ENCODE measurements at regions not wholly inside any gene's neighbourhood (a gene's known extent, or its start where the extent isn't known, plus 50 kb on each side); places are given as distances from the start of the nearest gene placed in this dataset.
"Not testable (repeated sequence)": the region's sequence is repeated elsewhere in the genome, so short reads cannot be mapped to it uniquely, and the experiment has no call there.

DNA sequence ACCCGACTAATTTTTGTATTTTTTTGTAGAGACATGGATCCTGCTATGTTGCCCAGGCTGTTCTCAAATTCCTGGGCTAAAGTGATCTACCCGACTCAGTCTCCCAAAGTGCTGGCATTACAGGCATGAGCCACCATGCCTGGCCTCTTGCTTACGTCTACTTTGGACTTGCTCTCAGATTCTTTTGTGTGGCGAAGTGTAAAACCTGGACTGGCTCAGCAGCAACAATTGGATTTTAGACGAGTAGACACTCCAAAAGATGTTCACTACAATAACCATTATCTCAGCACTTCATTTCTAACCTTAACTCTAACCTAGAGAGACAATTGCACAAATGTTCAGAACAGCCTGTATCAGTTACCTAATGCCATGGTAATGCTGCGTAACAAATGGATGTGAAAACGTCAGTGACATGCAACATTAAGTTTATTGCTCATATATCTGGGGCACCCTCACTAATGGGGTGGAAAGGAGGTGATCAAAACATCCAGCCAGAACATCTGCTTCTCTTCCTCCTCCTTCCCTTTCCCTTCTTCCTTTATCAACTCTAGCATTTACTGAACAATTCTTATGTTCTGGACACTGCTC, 124.9 kb upstream of the MRI1 start:
- no peaks in the 10 kb centered on the region for H3K9me3 ChIP-seq (ENCODE audit: low read length)
- no peaks in the 10 kb centered on the region for H3K4me1 ChIP-seq (ENCODE audit: insufficient read depth, low read length)
- no peak overlapping the region for H3K4me3 ChIP-seq (ENCODE audit: low read length)
- no peaks in the 10 kb centered on the region for H3K36me3 ChIP-seq (ENCODE audit: insufficient read depth, low read length)
- no peaks in the 10 kb centered on the region for H3K27me3 ChIP-seq (ENCODE audit: insufficient read depth, low read length)
- no peak overlapping the region for H2AFZ ChIP-seq (ENCODE audit: low read depth, low read length)

DNA sequence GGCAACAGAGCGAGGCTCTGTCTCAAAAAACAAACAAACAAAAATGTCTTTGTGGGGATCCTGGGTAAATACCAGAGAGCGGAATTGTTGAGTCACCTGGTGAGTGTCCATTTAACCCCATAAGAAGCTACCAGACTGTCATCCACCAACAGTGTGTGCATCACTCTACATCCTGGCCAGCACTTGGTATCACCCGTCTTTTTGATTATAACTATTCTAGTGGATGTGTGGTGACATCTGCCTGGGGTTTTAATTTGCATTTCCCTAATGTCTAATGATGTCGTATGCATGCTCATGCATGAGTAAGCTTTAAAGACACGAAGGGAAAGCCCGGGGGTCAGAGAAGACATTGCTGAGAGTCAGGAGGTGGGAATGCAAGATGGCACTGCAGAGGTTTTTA, 126.7 kb upstream of the MRI1 start:
- no peaks in the 10 kb centered on the region for H3K9me3 ChIP-seq (ENCODE audit: low read length)
- H2AFZ ChIP-seq (ENCODE audit: low read depth, low read length), result no peak overlapping the region
- no peaks in the 10 kb centered on the region for H3K36me3 ChIP-seq (ENCODE audit: insufficient read depth, low read length)
- no peak overlapping the region for H3K4me3 ChIP-seq (ENCODE audit: low read length)
- H3K4me1 ChIP-seq (ENCODE audit: insufficient read depth, low read length), result peaks cover 7% of the 10 kb centered on the region
- no peaks in the 10 kb centered on the region for H3K27me3 ChIP-seq (ENCODE audit: insufficient read depth, low read length)

DNA sequence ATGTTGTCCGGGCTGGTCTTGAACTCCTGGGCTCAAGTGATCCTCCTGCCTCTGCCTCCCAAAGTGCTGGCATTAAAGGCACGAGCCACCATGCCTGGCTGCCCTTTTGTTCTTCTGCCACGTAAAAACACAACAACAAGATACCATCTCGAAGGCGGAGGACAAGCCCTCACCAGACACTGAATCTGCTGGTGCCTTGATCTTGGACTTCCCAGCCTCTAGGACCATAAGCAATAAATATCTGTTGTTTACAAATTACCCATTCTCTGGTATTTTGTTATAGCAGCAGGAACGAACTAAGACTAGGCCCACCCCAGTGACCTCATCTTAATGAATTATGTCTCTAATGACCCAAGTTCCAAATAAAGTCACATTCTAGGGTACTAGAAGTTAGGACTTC, 128.4 kb upstream of the CACNA1A start:
- no peak overlapping the region for H3K4me3 ChIP-seq (ENCODE audit: low read length)
- H2AFZ ChIP-seq (ENCODE audit: low read depth, low read length), result no peak overlapping the region
- H3K4me1 ChIP-seq (ENCODE audit: insufficient read depth, low read length), result peaks cover 7% of the 10 kb centered on the region
- H3K36me3 ChIP-seq (ENCODE audit: insufficient read depth, low read length), result no peaks in the 10 kb centered on the region
- no peaks in the 10 kb centered on the region for H3K9me3 ChIP-seq (ENCODE audit: low read length)
- H3K27me3 ChIP-seq (ENCODE audit: insufficient read depth, low read length), result no peaks in the 10 kb centered on the region

DNA sequence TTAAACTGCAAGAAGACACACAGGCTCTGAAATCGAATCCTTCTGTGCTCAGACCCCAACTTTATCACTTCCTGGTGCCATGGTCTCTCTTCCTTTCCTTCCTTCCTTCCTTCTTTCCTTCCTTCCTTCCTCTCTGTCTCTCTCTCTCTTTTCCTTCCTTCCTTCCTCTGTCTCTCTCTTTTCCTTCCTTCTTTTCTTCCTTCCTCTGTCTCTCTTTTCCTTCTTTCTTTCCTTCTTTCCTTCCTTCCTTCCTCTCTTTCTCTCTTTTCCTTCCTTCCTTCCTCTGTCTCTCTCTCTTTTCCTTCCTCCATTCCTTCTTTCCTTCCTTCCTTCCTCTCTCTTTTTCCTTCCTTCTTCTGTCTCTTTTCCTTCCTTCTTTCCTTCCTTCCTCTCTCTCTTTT, 127.2 kb upstream of the CACNA1A start:
- Histone ChIP-seq H3K4me3 (ENCODE audit: low read length) (no peak overlapping the region), H2AFZ (ENCODE audit: low read depth, low read length) (no peak overlapping the region), H3K36me3 (ENCODE audit: insufficient read depth, low read length) (no peaks in the 10 kb centered on the region), H3K4me1 (ENCODE audit: insufficient read depth, low read length) (peaks cover 7% of the 10 kb centered on the region), H3K27me3 (ENCODE audit: insufficient read depth, low read length) (no peaks in the 10 kb centered on the region), H3K9me3 (ENCODE audit: low read length) (no peaks in the 10 kb centered on the region)

DNA sequence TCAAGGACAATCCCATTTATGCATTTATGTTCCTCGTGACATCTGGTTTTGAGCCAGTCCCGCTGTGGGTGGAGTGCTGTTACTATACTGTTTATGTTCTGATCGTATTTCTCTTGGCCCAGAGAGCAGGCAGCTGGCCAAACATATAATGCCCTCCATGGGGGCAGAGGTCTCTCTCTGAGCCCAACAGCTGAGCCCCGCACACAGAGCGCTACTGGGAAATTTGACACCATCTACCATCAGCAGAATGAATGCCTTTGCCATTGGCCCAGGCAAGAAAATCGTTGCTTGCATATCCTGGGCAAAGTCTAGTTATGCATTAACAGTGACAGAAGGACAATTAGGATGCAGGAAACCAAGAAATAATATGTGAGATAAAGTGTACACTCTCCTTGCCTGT, 126.8 kb upstream of the CACNA1A start:
- Histone ChIP-seq H3K4me1 (ENCODE audit: insufficient read depth, low read length) (peaks cover 7% of the 10 kb centered on the region), H3K4me3 (ENCODE audit: low read length) (no peak overlapping the region), H3K27me3 (ENCODE audit: insufficient read depth, low read length) (no peaks in the 10 kb centered on the region), H2AFZ (ENCODE audit: low read depth, low read length) (no peak overlapping the region), H3K36me3 (ENCODE audit: insufficient read depth, low read length) (no peaks in the 10 kb centered on the region), H3K9me3 (ENCODE audit: low read length) (no peaks in the 10 kb centered on the region)

DNA sequence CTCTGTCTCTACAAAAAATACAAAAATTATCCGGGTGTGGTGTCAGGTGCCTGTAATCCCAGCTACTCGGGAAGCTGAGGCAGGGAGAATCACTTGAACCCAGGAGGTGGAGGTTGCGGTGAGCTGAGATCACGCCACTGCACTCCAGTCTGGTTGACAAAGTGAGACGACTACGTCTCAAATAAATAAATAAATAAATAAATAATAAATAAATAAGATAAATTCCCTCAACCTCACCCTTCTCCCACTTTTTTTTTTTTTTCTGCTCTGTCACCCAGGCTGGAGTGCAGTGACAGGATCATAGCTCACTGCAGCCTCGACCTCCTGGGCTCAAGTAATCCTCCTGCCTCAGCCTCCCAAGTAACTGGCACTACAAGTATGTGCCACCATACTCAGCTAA, 125.9 kb upstream of the CACNA1A start:
- H3K27me3 ChIP-seq (ENCODE audit: insufficient read depth, low read length); H3K36me3 ChIP-seq (ENCODE audit: insufficient read depth, low read length); H3K9me3 ChIP-seq (ENCODE audit: low read length); H3K4me1 ChIP-seq (ENCODE audit: insufficient read depth, low read length); H3K4me3 ChIP-seq (ENCODE audit: low read length); H2AFZ ChIP-seq (ENCODE audit: low read depth, low read length): not testable (repeated sequence)

DNA sequence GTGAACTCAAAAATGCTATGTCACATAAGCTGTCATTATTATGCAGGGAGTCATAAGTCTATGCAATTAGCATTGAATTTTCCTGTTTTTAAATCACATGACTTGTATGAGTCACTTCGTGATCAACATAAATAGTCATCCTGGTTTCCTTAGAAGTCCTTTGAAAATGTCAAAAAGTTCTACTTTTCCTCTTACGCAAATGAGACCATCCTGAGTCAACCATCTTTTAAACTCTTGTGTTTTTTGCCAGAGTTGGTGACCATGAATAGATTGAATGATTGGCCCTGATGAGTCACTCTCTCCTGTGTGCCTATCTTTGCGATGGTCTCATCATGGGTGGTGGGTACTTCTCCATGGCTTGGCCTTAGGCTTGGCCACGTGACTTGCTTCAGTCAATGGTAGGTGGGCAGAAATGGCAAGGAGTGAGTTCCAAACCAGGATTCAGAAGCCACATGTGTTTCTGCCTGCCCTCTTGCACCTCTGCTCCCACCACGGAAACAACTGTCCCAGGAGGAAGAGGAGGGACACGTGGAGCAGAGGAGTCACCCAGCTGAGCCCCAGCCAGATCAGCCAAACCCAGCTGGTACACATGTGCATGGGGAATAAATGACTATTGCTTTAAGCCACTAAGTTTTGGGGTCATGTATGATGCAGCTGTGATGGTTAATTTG, 123.5 kb upstream of the CACNA1A start:
- H2AFZ ChIP-seq (ENCODE audit: low read depth, low read length), result no peak overlapping the region
- H3K36me3 ChIP-seq (ENCODE audit: insufficient read depth, low read length), result no peaks in the 10 kb centered on the region
- no peaks in the 10 kb centered on the region for H3K27me3 ChIP-seq (ENCODE audit: insufficient read depth, low read length)
- peaks cover 7% of the 10 kb centered on the region for H3K4me1 ChIP-seq (ENCODE audit: insufficient read depth, low read length)
- H3K9me3 ChIP-seq (ENCODE audit: low read length), result no peaks in the 10 kb centered on the region
- no peak overlapping the region for H3K4me3 ChIP-seq (ENCODE audit: low read length)

DNA sequence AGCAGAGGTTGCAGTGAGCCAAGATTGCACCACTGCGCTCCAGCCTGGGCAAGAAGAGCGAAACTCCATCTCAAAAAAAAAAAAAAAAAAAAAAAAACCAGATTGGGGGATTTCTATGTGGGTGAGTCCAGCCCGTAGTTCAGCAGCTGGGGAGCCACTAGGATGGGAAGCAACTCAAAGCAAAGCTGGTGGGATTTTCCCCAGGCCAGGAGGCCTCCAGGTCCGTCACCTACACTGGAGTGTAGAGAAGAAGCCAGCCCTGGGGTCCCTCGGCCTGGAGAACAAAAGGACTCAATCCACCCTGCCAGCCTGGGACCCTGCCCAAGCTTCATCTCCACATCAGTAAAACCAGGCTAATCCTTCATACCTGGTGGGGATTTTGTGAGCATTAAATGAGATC, 121.3 kb upstream of the CACNA1A start:
- Histone ChIP-seq H3K27me3 (ENCODE audit: insufficient read depth, low read length) (peaks cover 11% of the 10 kb centered on the region), H3K4me1 (ENCODE audit: insufficient read depth, low read length) (peaks cover 20% of the 10 kb centered on the region), H3K9me3 (ENCODE audit: low read length) (no peaks in the 10 kb centered on the region), H2AFZ (ENCODE audit: low read depth, low read length) (no peak overlapping the region), H3K36me3 (ENCODE audit: insufficient read depth, low read length) (no peaks in the 10 kb centered on the region), H3K4me3 (ENCODE audit: low read length) (no peak overlapping the region)

DNA sequence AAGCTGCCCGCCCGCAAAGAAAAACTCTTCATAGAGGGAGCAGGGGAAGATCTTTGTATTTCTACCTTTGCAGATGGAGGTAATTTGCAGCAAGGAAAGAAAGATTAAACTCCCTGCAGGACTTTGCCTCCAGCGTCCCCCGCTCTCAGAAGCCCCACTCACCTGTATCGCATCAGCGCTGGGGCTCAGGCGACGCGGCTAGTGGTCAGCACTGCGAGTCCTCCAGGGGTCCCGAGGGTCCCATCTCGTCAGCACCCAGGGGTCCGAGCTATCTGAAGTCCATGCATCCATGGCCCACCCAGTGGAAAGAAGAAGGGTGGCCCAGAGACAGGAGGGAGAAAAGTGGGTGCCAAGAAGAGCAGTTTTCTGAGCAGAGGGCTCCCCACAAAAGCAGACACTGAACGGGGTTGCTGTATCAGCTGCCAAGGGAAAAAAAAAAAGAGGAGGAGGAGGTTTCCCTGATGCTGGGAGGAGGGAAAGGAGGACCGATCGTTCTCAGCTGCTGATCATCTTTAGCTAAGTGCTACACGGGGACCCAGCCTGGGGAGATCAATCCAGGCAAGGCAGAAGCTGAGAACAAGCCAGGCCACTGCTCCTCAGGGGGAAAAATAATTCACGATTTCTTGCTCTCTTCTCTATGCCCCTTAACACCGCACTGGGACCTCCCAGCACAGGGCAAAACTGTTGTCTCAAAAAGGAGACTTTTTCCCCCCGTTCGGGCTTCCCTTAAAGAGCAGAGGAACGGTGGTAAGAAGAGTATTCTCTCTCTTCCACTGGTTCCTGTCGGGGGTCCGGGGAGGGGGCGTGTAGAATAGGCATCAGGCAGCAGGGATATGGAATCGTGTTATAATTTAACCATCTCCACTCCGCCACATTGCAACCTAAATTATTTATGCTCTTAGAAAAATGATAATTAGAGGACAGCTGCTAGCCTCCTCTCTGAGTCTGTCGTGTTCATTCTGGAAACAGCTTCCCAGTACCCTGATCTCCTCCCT, 117.7 kb upstream of the CACNA1A start:
- no peaks in the 10 kb centered on the region for H3K36me3 ChIP-seq (ENCODE audit: insufficient read depth, low read length)

DNA sequence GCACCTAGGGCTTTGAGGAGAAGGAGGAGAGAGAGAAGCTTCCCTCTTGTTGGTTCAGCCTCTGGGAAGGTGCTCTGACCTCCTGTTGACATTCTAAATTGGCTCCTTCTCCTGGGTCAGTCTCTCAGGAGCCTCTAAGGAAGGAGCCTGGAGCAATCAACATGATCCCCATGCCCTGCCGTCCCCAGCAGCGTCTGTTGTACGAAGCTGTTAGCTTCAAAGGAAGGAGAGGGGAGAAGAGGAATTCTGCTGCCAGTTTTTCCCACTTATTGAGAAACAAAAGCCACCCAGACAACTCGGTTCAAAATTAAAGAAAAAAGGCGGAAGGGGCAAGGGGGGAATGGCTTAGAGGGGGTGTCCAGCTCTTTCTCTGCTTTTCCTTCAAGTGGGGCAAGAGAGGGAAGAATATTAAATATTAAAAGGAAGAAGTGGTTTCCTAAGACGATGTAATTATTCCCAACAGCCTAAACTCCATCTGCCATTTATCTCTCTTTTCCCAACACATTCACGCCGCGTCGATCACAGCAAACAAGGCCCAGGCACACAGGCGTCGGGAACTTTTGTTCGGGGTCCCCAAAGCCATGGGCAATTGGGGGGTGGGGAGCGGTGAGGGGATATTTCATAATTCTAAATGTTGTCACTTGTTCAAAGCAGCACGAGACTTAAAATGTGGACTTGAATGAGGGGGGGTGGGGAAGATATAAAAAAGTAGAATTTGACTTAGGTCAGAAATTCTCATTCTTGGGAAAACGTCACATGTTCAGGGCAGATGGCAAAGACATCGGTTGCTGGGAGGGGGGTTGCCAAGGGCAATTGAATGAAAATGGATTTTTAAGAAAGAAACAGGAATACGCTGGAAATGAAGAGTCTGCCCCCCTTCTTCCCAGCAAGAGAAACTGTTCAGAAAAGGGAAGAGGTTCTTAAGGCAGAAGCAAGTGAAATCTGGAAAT, 116.8 kb upstream of the CACNA1A start:
- no peaks in the 10 kb centered on the region for H3K36me3 ChIP-seq (ENCODE audit: insufficient read depth, low read length)
- no peak overlapping the region for H3K4me3 ChIP-seq (ENCODE audit: low read length)
- H3K27me3 ChIP-seq (ENCODE audit: insufficient read depth, low read length), result peaks cover 11% of the 10 kb centered on the region
- H3K9me3 ChIP-seq (ENCODE audit: low read length), result no peaks in the 10 kb centered on the region
- no peak overlapping the region for H2AFZ ChIP-seq (ENCODE audit: low read depth, low read length)
- peaks cover 20% of the 10 kb centered on the region for H3K4me1 ChIP-seq (ENCODE audit: insufficient read depth, low read length)

More for the DNA sequence above, 117.7 kb upstream of the CACNA1A start:
- Histone ChIP-seq H3K4me1 (ENCODE audit: insufficient read depth, low read length) (peaks cover 20% of the 10 kb centered on the region), H3K27me3 (ENCODE audit: insufficient read depth, low read length) (peaks cover 11% of the 10 kb centered on the region), H2AFZ (ENCODE audit: low read depth, low read length) (peak overlapping the region; percentile 10), H3K9me3 (ENCODE audit: low read length) (no peaks in the 10 kb centered on the region), H3K4me3 (ENCODE audit: low read length) (no peak overlapping the region)

DNA sequence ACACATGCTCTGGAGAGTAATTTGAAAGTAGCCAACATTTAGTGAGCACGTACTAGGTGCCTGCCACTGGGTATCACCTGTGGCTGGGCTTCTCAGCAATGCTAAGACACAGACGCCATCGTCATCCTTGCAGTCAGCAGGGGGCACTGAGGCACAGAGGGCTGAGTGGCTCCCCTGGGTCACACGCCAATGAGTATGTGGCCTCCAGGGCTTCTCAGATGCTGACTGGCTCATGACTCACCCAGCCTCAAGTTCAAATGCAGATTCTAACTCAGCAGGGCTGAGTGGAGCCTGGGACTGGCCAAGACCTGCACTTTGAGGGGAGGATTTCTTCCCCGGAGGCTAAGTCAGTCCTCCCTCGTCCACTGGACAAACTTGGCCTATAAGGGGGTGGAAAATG, 115.1 kb upstream of the CACNA1A start:
- Histone ChIP-seq H3K9me3 (ENCODE audit: low read length) (no peaks in the 10 kb centered on the region), H3K4me1 (ENCODE audit: insufficient read depth, low read length) (peaks cover 20% of the 10 kb centered on the region), H3K4me3 (ENCODE audit: low read length) (no peak overlapping the region), H3K27me3 (ENCODE audit: insufficient read depth, low read length) (peaks cover 11% of the 10 kb centered on the region), H2AFZ (ENCODE audit: low read depth, low read length) (no peak overlapping the region), H3K36me3 (ENCODE audit: insufficient read depth, low read length) (no peaks in the 10 kb centered on the region)

DNA sequence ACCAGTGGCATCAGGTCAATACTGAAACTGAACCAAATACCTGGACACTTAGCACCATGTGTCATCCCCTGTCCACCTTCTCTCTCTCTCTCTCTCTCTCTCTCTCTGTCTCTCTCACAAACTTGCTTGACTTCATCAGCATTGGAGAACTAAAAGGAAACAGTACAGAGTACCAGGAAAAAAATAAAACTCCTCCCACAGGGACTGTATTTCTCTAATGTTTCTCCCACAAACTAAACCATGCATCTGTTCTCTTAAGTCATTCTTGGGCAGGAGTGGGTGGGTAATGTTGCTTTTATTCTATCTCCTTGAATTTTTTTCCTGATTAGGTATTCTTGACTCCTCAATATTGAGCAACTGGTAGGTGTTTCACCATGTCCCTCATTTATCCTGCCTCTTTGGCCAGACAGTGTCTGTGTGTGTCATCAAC, 112.9 kb upstream of the CACNA1A start:
- Histone ChIP-seq H3K4me1 (ENCODE audit: insufficient read depth, low read length) (peaks cover 15% of the 10 kb centered on the region), H2AFZ (ENCODE audit: low read depth, low read length) (no peak overlapping the region), H3K9me3 (ENCODE audit: low read length) (no peaks in the 10 kb centered on the region), H3K4me3 (ENCODE audit: low read length) (no peak overlapping the region), H3K27me3 (ENCODE audit: insufficient read depth, low read length) (peaks cover 7% of the 10 kb centered on the region), H3K36me3 (ENCODE audit: insufficient read depth, low read length) (no peaks in the 10 kb centered on the region)

Measured in neuron (in vitro differentiated cells).